ENCODE measurements at regions not wholly inside any gene's neighbourhood (a gene's known extent, or its start where the extent isn't known, plus 50 kb on each side); places are given as distances from the start of the nearest gene placed in this dataset.

GRCh38 chr20:11094196-11094595 is 420.4 kb upstream of the JAG1 start:
- TF ChIP-seq TAF1 (IDR thresholded peaks at IDR 0.05; ENCODE audit: borderline replicate concordance, insufficient read depth, low read length): no peak
- no peak for TF ChIP-seq REST (IDR thresholded peaks at IDR 0.05; ENCODE audit: insufficient read depth in 1 of 2, low read depth in 2 of 2, low read length in 2 of 2)
- no peak for TF ChIP-seq POLR2AphosphoS5 (IDR thresholded peaks at IDR 0.05; ENCODE audit: low read depth, low read length)
- TF ChIP-seq SIN3A (IDR thresholded peaks at IDR 0.05; ENCODE audit: borderline replicate concordance, insufficient read depth, low read length): no peak
- no peak for TF ChIP-seq FOXP2 (optimal IDR thresholded peaks at IDR 0.05; ENCODE audit: borderline replicate concordance, extremely low read depth, extremely low read length, insufficient read depth)
